ENCODE measurements at regions not wholly inside any gene's neighbourhood (a gene's known extent, or its start where the extent isn't known, plus 50 kb on each side); places are given as distances from the start of the nearest gene placed in this dataset.

GRCh38 chr5:164350236-164350635 lies 844.8 kb downstream of the MAT2B start:
- TF ChIP-seq EZH2 (IDR thresholded peaks at IDR 0.05; ENCODE audit: borderline replicate concordance) (no peak), CTCF (IDR thresholded peaks at IDR 0.05; ENCODE audit: poor library complexity) (no peak), EZH2phosphoT487 (IDR thresholded peaks at IDR 0.05; ENCODE audit: low read depth, severe bottlenecking, unreplicated experiment) (no peak)

All from hepatocyte (in vitro differentiated cells).